Gastroesophageal sphincter (tissue), 4 donors: ENCODE measurements at regions not wholly inside any gene's neighbourhood (a gene's known extent, or its start where the extent isn't known, plus 50 kb on each side); places are given as distances from the start of the nearest gene placed in this dataset.

Experiments
- ATAC-seq: fragments of 150-250 bp; one replicate; pipeline ENCODE4 v1.9.1; 2016; ENCODE audit warnings: mild to moderate bottlenecking, moderate library complexity
- H3K27ac ChIP-seq, 4 donors: fragments of 200-600 bp; sonication (generic) in 3 of 4; 1 replicate in 3 of 4; 2 replicates in 1 of 4; pipeline ENCODE4 v1.5.1; 2016 to 2019
- H3K27me3 ChIP-seq: fragments of 200-600 bp; sonication (generic); one replicate; pipeline ENCODE4 v1.5.1; 2019
- H3K36me3 ChIP-seq, 2 donors: fragments of 200-600 bp; sonication (generic); one replicate each; pipeline ENCODE4 v1.5.1; 2019; ENCODE audit warnings: control low read depth in 1 of 2
- H3K4me1 ChIP-seq, 3 donors: fragments of 200-600 bp; sonication (generic); 1 replicate in 2 of 3; 2 replicates in 1 of 3; pipeline ENCODE4 v1.5.1; 2016 to 2019; ENCODE audit warnings: control low read depth in 2 of 3
- H3K4me3 ChIP-seq, 2 donors: fragments of 200-600 bp; sonication (generic); one replicate each; pipeline ENCODE4 v1.5.1; 2019; ENCODE audit warnings: mild to moderate bottlenecking in 1 of 2, moderate library complexity in 1 of 2
- H3K9me3 ChIP-seq, 3 donors: fragments of 200-600 bp; sonication (generic); one replicate each; pipeline ENCODE4 v1.5.1; 2017 to 2019; ENCODE audit warnings: control low read depth in 2 of 3
- EP300 ChIP-seq: sonication (generic); formaldehyde crosslinking; IDR thresholded peaks from one replicate; pipeline ENCODE4 v1.6.1; 2017; ENCODE audit warnings: antibody characterized with exemption, mild to moderate bottlenecking
- POLR2A ChIP-seq, 2 donors: fragments of 450-650 bp; IDR thresholded peaks; one replicate each; pipeline ENCODE4 v1.6.1; 2017; ENCODE audit warnings: antibody characterized with exemption in 2 of 2, mild to moderate bottlenecking in 2 of 2, moderate library complexity in 1 of 2
- POLR2AphosphoS5 ChIP-seq: sonication (generic); formaldehyde crosslinking; IDR thresholded peaks from one replicate; pipeline ENCODE4 v1.6.1; 2017; ENCODE audit warnings: antibody characterized with exemption
- WGBS, 2 donors: methylation state at CpG; one replicate each; pipeline ENCODE4 v1.1.5; 2018; ENCODE audit warnings: low coverage in 1 of 2; 5-methylcytosine and 5-hydroxymethylcytosine counted together
- TF ChIP-seq, protein P1 (sequence below), 4 experiments: fragments of 200-600 bp in 2 of 4; fragments of 450-650 bp in 2 of 4; sonication (generic) in 1 of 4; IDR thresholded peaks; one replicate each; pipeline ENCODE4 v1.5.1; 2017 to 2019; ENCODE audit warnings: antibody characterized with exemption in 4 of 4, mild to moderate bottlenecking in 2 of 4, moderate library complexity in 2 of 4

GRCh38 chr10:126731610-126731990 is 61.1 kb upstream of the C10orf90 start:
- peaks cover 0 to 16% (median 0%) of the 10 kb centered on the region in 3 donors for H3K9me3 ChIP-seq
- H3K27me3 ChIP-seq: peaks cover 10% of the 10 kb centered on the region
- no peak overlapping the region for H3K4me3 ChIP-seq
- no peak overlapping the region for H3K27ac ChIP-seq
- H3K4me1 ChIP-seq: no peaks in the 10 kb centered on the region
- ATAC-seq: no peak
- no peak for TF ChIP-seq POLR2AphosphoS5
- no peak for TF ChIP-seq POLR2A (IDR thresholded peaks at IDR 0.05)
- TF ChIP-seq EP300: no peak
- TF ChIP-seq, protein P1, sequence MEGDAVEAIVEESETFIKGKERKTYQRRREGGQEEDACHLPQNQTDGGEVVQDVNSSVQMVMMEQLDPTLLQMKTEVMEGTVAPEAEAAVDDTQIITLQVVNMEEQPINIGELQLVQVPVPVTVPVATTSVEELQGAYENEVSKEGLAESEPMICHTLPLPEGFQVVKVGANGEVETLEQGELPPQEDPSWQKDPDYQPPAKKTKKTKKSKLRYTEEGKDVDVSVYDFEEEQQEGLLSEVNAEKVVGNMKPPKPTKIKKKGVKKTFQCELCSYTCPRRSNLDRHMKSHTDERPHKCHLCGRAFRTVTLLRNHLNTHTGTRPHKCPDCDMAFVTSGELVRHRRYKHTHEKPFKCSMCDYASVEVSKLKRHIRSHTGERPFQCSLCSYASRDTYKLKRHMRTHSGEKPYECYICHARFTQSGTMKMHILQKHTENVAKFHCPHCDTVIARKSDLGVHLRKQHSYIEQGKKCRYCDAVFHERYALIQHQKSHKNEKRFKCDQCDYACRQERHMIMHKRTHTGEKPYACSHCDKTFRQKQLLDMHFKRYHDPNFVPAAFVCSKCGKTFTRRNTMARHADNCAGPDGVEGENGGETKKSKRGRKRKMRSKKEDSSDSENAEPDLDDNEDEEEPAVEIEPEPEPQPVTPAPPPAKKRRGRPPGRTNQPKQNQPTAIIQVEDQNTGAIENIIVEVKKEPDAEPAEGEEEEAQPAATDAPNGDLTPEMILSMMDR (IDR thresholded peaks at IDR 0.05): no peak
- no peaks in the 10 kb centered on the region for H3K36me3 ChIP-seq

- TF ChIP-seq, protein P1 (IDR thresholded peaks at IDR 0.05): no peak
- TF ChIP-seq POLR2A (IDR thresholded peaks at IDR 0.05) (no peak), EP300 (no peak), POLR2AphosphoS5 (no peak)
- WGBS, 2 donors: no CpG with 5 or more reads among the region's 5 CpGs
- no peaks in the 10 kb centered on the region for H3K4me1 ChIP-seq
- H3K9me3 ChIP-seq: peaks cover 0 to 15% (median 0%) of the 10 kb centered on the region in 3 donors
- ATAC-seq: no peak
- H3K4me3 ChIP-seq: no peak overlapping the region
- no peaks in the 10 kb centered on the region for H3K36me3 ChIP-seq
- H3K27me3 ChIP-seq: peaks cover 16% of the 10 kb centered on the region
- no peak overlapping the region for H3K27ac ChIP-seq
Measured at GRCh38 chr10:126732308-126732707, 61.8 kb upstream of the C10orf90 start.

- H3K27me3 ChIP-seq: peaks cover 16% of the 10 kb centered on the region
- H3K27ac ChIP-seq: no peak overlapping the region
- no peaks in the 10 kb centered on the region for H3K4me1 ChIP-seq
- H3K9me3 ChIP-seq: peaks cover 0 to 10% (median 0%) of the 10 kb centered on the region in 3 donors
- no peak overlapping the region for H3K4me3 ChIP-seq
- TF ChIP-seq, protein P1 (IDR thresholded peaks at IDR 0.05): no peak
- TF ChIP-seq EP300 (no peak), POLR2AphosphoS5 (no peak), POLR2A (IDR thresholded peaks at IDR 0.05) (no peak)
- ATAC-seq: no peak
- 50 to 69% methylated on average over 5 of the region's 5 CpGs for WGBS, 2 donors
- no peaks in the 10 kb centered on the region for H3K36me3 ChIP-seq
Measured at GRCh38 chr10:126732868-126733267, 62.4 kb upstream of the C10orf90 start.

- TF ChIP-seq POLR2AphosphoS5: no peak
- TF ChIP-seq, protein P1 (IDR thresholded peaks at IDR 0.05): no peak
- TF ChIP-seq POLR2A (IDR thresholded peaks at IDR 0.05): no peak
- no peak for TF ChIP-seq EP300
- H3K4me3 ChIP-seq: no peak overlapping the region
- H3K4me1 ChIP-seq: no peaks in the 10 kb centered on the region
- WGBS, 2 donors: 6 to 40% methylated on average over 1 to 2 of the region's 3 CpGs
- no peaks in the 10 kb centered on the region for H3K36me3 ChIP-seq
- peak; percentile 22 for ATAC-seq
- H3K27ac ChIP-seq: no peak overlapping the region
- no peaks in the 10 kb centered on the region for H3K9me3 ChIP-seq
- H3K27me3 ChIP-seq: peaks cover 16% of the 10 kb centered on the region
Measured at GRCh38 chr10:126734015-126734414, 63.5 kb upstream of the C10orf90 start.

DNA sequence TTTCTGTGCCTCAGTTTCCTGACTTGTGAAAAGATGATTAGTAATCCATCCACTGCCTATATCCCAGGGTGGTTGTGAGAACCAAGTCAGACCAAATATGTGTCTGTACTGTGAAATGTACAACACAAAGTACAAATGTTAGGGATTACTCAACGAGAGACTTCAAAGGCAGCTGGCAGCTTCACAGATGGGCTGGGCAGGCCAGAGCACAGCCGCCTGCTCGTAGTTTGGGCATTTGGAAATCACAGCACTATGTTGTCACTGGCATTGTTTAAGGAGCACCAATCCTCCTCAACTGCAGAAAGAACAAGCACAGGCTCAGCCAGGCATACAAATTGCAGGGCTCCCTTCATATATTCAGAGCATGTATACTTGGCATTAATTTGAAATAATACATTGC is 64.5 kb upstream of the C10orf90 start:
- WGBS, 2 donors: 40 to 60% methylated on average over 1 of the region's 3 CpGs
- Histone ChIP-seq H3K4me3 (no peak overlapping the region), H3K36me3 (no peaks in the 10 kb centered on the region), H3K27ac (no peak overlapping the region), H3K27me3 (peaks cover 16% of the 10 kb centered on the region), H3K4me1 (no peaks in the 10 kb centered on the region), H3K9me3 (no peaks in the 10 kb centered on the region)
- ATAC-seq: no peak
- no peak for TF ChIP-seq POLR2AphosphoS5
- TF ChIP-seq, protein P1 (IDR thresholded peaks at IDR 0.05): no peak
- no peak for TF ChIP-seq POLR2A (IDR thresholded peaks at IDR 0.05)
- TF ChIP-seq EP300: no peak
